ENCODE measurements at regions not wholly inside any gene's neighbourhood (a gene's known extent, or its start where the extent isn't known, plus 50 kb on each side); places are given as distances from the start of the nearest gene placed in this dataset.

DNA sequence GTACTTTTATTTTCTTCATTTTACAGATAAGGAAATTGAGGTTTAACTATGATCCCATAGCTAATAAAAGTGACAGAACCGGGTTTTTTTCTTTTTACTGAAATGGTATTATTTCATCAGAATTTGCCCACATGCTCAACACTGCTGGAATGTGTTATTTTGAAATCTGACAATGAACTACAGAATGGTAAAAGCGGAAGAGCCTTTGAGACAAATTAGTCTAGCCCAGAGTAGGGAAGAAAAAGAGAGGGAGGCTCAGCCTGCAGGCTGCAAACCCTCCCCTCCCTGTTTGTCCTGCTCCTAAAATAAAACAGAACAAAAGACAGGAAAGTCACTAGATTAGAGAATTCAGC is 100.3 kb upstream of the LIPC start:
- no peak for DNase-seq (ENCODE audit: low read depth)
- ChIA-PET CTCF (interaction anchor here (1.3 to 1.5 kb wide), 2 partner anchors 12 to 148 kb away, joined by 4 read pairs; no protein-coding TSS in a partner anchor), POLR2A (interaction anchor here (0.8 to 1.0 kb wide), 4 partner anchors 12 to 418 kb away, joined by 3 to 5 read pairs (median 3); partner anchors contain the start of gene ADAM10)
- TF ChIP-seq CTCF (IDR thresholded peaks at IDR 0.05; ENCODE audit: insufficient read depth, low read depth, low read length), result no peak
- no peaks in the 10 kb centered on the region for H3K36me3 ChIP-seq (ENCODE audit: control insufficient read depth, insufficient read depth, low read length)
- no peaks in the 10 kb centered on the region for H3K27me3 ChIP-seq (ENCODE audit: control insufficient read depth, insufficient read depth, low read length)
- no peak overlapping the region for H3K4me3 ChIP-seq (ENCODE audit: low read depth, low read length)

GRCh38 chr15:58331913-58332675 is 99.7 kb upstream of the LIPC start:
- DNase-seq (ENCODE audit: low read depth), result peak; percentile 99
- POLR2A ChIA-PET, result interaction anchor here (0.8 to 1.0 kb wide), 4 partner anchors 11 to 418 kb away, joined by 3 to 5 read pairs (median 3); partner anchors contain the start of gene ADAM10
- Histone ChIP-seq H3K27me3 (ENCODE audit: control insufficient read depth, insufficient read depth, low read length) (no peaks in the 10 kb centered on the region), H3K36me3 (ENCODE audit: control insufficient read depth, insufficient read depth, low read length) (no peaks in the 10 kb centered on the region), H3K4me3 (ENCODE audit: low read depth, low read length) (no peak overlapping the region)
- CTCF ChIA-PET, result interaction anchor here (1.3 to 1.5 kb wide), 2 partner anchors 12 to 147 kb away, joined by 4 read pairs; no protein-coding TSS in a partner anchor
- no peak for TF ChIP-seq CTCF (IDR thresholded peaks at IDR 0.05; ENCODE audit: insufficient read depth, low read depth, low read length)

- ChIA-PET CTCF (interaction anchor here (1.0 to 1.5 kb wide), 3 partner anchors 53 to 415 kb away, joined by 3 to 4 read pairs (median 3); no protein-coding TSS in a partner anchor), POLR2A (interaction anchor here (0.6 to 1.0 kb wide), 4 partner anchors 50 to 438 kb away, joined by 3 to 4 read pairs (median 3); partner anchors contain the start of genes ADAM10 and MINDY2)
- no peaks in the 10 kb centered on the region for H3K36me3 ChIP-seq (ENCODE audit: control insufficient read depth, insufficient read depth, low read length)
- peak; percentile 77 for DNase-seq (ENCODE audit: low read depth)
- no peaks in the 10 kb centered on the region for H3K27me3 ChIP-seq (ENCODE audit: control insufficient read depth, insufficient read depth, low read length)
- H3K4me3 ChIP-seq (ENCODE audit: low read depth, low read length), result no peak overlapping the region
- no peak for TF ChIP-seq CTCF (IDR thresholded peaks at IDR 0.05; ENCODE audit: insufficient read depth, low read depth, low read length)
Measured at GRCh38 chr15:58332676-58333400, 99.0 kb upstream of the LIPC start.

- no peaks in the 10 kb centered on the region for H3K36me3 ChIP-seq (ENCODE audit: control insufficient read depth, insufficient read depth, low read length)
- no peak for DNase-seq (ENCODE audit: low read depth)
- no peaks in the 10 kb centered on the region for H3K27me3 ChIP-seq (ENCODE audit: control insufficient read depth, insufficient read depth, low read length)
- TF ChIP-seq CTCF (IDR thresholded peaks at IDR 0.05; ENCODE audit: insufficient read depth, low read depth, low read length), result no peak
- POLR2A ChIA-PET, result no interaction called here
- H3K4me3 ChIP-seq (ENCODE audit: low read depth, low read length), result no peak overlapping the region
- CTCF ChIA-PET, result no interaction called here
Measured at GRCh38 chr15:58334803-58335202, 97.0 kb upstream of the LIPC start.

- TF ChIP-seq CTCF (IDR thresholded peaks at IDR 0.05; ENCODE audit: insufficient read depth, low read depth, low read length), result no peak
- POLR2A ChIA-PET, result no interaction called here
- Histone ChIP-seq H3K27me3 (ENCODE audit: control insufficient read depth, insufficient read depth, low read length) (no peaks in the 10 kb centered on the region), H3K36me3 (ENCODE audit: control insufficient read depth, insufficient read depth, low read length) (no peaks in the 10 kb centered on the region), H3K4me3 (ENCODE audit: low read depth, low read length) (no peak overlapping the region)
- CTCF ChIA-PET, result no interaction called here
- no peak for DNase-seq (ENCODE audit: low read depth)
Measured at GRCh38 chr15:58336161-58336560, 95.6 kb upstream of the LIPC start.

Data from BJ (cell line).